GM12892 (cell line): ENCODE measurements at regions not wholly inside any gene's neighbourhood (a gene's known extent, or its start where the extent isn't known, plus 50 kb on each side); places are given as distances from the start of the nearest gene placed in this dataset.

Experiments
- DNase-seq: peaks from one replicate; pipeline ENCODE4 v3.0.0; 2011; ENCODE audit not compliant: insufficient read length
- FAIRE-seq: peaks from 2 replicates; lab custom pipeline; 2011; peaks lifted over from hg19 to GRCh38; lab: Jason Lieb, UNC
- POLR2A ChIP-seq: IDR thresholded peaks from 2 replicates; pipeline ENCODE4 v1.6.1; 2011; ENCODE audit warnings: low read depth, low read length, control low read depth
- POLR2AphosphoS5 ChIP-seq: IDR thresholded peaks from 2 replicates; pipeline ENCODE4 v1.6.1; 2011; ENCODE audit warnings: low read depth, low read length, control low read depth
- TAF1 ChIP-seq: IDR thresholded peaks from 2 replicates; pipeline ENCODE4 v1.6.1; 2011; ENCODE audit warnings: low read depth, mild to moderate bottlenecking, control low read depth, low read length, borderline replicate concordance

DNA sequence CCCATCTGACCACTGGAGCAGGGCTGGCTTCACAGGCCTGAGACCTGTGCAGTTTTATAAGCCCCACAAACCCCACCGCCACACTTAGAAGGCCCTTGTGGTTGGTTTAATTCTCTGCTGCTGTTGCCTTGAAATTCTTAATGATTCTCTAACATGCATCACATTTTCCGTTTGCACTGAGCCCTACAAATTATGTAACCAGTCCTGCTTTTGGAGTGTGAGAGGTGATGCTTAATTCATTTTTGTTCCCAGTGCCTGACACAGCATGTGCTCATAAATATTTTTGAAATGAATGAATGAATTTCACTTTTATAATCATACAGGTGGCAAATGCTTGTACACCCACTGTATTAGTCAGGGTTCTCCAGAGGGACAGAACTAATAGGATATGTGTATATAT is 52.8 kb upstream of the PLXNC1 start:
- FAIRE-seq = no peak
- no peak for DNase-seq
- TF ChIP-seq POLR2AphosphoS5 (no peak), TAF1 (no peak), POLR2A (no peak)

DNA sequence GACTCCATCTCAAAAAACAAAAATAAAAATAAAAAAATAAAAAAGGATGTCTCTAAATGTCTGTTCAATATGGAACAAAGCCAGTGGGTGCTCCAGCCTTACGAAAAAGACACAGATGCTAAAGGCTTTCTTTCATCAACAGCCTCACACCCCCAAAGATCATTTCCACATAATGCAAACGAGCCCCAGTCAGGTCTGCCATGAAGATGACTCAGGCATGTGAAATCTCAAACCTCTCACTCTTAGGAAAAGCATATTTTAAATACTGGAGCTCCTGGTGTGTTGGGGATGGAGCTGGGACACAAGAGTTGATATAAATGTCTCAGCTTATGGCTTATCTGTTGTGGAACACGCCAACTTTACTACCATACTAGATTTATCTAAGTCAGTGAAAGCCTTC is 49.9 kb upstream of the PLXNC1 start:
- FAIRE-seq (no peak), DNase-seq (no peak)

More for the DNA sequence above, 49.9 kb upstream of the PLXNC1 start:
- TF ChIP-seq POLR2A (no peak), POLR2AphosphoS5 (no peak)
